ENCODE measurements at regions not wholly inside any gene's neighbourhood (a gene's known extent, or its start where the extent isn't known, plus 50 kb on each side); places are given as distances from the start of the nearest gene placed in this dataset.

DNA sequence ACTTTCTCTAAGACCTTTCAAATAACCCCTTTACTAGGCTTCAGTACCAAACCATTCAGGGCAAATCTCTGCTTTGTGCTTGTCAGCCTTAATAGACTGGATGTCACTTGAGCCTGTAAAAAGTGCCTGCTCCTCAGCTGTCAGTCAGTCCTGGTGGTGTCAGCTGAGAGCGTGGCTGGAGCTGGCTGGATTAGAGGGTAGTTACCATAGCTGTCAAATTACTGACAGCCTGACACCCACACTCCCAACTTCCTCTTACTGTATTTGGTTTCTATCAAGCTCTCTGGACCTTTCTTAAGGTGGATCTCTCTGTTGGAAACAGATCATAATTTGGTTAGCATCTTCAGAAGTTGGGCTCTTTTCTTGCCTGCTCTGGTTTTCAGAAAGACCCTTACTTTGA lies 371.4 kb upstream of the ATP5MC3 start:
- no peak for DNase-seq

DNA sequence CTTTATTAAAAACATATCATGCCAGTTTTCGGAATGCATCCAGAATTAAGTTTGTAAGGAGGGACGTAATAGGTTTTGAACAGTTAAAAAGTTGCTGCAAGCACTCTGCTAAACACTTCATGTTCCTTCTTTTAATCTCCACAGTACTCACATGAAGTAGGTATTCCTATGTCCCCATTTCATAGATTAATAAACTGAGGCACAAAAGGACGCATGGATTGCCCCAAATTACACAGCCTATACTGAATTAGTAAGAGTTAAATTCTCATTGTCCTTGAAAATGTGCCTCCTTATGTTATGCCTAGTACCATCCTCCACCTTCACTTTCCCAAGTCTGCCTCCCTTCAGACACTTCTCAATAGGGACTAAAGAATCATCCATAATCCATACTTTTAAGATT lies 358.9 kb upstream of the ATP5MC3 start:
- no peak for DNase-seq

DNA sequence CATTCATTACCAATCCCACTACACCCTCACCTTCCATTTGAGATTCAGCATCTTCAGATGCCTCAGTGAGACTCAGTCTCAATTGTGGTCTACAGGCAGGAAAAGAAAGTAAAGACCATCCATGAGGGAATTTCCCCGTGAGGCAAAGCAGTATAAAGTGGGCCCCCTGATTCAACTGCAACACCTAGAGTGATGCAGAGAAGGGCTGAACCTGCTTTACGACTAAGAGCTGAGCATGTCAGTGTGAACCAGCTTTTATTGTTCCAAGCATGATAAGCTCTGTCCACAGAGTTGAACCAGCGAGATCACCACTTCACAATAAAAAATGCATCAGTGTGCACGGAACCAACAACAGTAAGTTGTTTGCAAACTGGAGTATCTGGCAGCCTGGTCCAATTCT lies 357.6 kb upstream of the ATP5MC3 start:
- DNase-seq = no peak

DNA sequence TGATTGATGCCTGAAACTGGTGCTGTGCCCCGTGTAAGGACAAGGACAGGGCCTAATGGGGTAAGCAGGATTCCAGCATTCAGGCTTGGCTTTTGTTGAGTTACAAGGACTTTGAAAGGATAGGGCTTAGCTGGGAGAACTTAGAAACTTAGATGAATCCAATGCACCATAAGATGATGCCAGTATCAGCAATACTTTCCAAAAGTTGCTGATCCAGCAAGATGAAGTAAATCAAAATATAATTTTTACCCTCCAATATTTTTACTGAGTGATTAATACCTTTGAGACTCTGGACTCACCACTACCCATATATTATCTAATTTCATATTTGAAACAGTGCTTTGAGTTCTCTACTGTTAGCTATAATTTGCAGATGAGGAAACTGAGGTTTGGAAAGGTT lies 354.5 kb upstream of the ATP5MC3 start:
- DNase-seq = no peak

DNA sequence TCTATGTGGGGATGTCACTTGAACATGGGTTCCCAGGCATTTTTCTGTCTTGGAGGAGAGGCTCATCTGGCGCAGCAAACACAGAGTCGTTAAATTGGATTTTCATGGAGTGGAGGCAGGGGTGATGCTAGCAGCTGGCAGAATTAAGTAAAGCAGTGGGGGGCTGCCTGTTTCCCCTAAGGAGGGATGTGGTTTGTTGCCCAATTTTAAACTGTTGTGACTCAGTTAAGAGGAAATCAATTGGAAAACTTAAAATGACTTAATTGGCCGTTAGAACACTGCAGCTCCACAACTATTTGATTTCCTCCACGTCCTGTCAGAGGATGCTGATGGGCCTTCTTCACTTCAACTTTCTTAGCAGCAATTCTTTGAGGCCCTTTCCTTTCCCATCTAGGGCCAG lies 354.1 kb upstream of the ATP5MC3 start:
- DNase-seq = no peak

DNA sequence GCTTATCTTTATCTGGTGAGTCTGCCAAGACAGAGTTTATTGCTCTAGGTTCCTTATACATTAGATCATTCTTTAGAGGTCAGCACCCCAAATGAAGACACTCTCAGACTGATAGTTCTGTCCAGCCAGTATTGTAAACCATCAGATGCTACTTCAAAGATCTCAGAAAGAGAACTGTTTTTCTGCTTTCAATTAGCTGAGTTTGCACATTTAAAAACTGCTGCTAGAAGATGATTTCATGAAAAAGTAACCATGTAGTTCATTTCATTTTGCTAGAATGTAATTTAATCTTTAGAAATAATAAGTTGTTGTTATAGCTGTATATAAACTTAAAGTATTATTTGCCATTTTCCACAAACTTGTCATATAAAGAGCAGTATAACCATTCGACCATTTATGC lies 344.5 kb upstream of the ATP5MC3 start:
- DNase-seq = no peak

DNA sequence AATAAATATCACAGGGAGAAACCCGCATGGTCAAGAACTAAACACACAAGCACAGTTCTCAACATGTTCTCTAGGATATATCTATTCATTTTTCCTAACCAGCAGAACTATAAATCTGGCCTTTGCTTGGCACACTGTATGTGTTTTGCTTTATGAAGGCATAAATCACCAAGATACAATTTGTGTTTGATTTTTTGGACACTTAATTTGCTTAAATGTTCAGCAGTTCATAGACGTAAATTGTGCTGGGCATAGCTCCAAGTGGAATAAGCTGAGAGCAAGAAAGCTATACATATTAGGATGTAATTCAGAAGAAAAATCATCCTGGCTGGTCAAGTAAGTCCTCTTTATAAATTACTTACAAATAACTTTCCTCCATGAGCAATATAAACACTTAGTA lies 341.5 kb upstream of the ATP5MC3 start:
- no peak for DNase-seq

DNA sequence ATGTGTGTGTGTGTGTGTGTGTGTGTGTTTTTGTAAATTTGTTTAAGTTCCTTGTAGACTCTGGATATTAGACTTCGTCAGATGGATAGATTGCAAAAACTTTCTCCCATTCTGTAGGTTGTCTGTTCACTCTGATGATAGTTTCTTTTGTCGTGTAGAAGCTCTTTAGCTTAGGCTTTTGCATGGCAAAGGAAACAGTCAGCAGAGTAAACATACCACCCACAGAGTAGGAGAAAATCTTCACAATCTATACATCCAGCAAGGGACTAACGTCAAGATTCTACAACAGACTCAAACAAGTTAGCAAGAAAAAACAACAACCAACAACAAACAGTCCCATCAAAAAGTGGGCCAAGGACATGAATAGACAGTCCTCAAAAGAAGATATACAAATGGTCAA lies 336.7 kb upstream of the ATP5MC3 start:
- no peak for DNase-seq

DNA sequence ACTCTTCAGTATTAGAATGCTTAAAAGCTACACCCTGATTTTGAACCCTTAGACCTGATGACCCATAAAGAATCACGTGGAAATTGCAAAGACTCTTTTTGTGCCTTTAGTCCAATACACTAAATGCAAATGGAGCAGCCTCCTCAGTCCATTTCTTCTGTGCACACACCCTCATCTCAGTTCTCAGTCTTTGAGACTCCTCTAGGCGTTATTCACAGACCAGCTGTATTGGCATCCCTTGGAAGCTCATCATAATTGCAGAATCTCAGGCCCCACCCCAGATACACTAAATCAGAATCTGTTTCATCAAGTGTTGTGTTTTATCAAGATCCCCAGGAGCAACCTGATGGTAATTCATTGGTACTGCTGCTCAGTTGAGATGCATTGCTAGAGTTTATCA lies 335.0 kb upstream of the ATP5MC3 start:
- DNase-seq = no peak

DNA sequence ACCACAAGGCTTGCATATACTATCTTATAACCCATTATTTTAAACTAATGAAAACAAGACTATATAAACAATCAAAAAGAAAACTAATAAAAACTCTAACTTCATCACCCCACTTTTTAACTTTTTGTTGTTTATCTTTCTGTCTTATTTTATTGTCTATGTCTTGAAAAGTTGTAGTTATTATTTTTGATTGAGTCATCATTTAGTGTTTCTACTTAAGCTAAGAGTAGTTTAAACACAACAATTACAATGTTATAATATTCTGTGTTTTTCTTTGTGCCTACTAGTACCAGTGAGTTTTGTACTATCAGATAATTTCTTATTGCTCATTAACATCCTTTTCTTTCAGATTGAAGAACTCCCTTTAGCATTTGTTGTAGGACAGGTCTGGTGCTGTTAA lies 318.7 kb upstream of the ATP5MC3 start:
- no peak for DNase-seq

DNA sequence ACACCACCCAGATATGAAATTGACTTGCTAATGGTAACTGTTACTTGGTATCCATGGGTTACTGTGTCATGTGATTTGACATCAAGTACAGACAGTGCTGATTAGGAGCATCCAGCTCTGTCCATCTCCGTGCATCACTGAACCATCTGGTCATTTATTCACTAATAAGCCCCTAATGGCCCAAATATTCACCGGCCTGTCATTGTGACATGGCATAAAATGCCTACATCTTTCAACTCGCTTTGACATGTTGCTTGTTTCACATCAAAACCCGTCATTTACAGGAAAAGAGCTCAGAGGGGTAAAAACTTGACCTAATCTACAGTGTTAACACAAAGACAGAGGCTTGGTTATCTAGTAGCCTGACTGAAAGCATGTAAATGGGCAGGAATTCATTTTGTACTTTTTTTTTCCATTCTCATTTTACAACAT lies 308.9 kb upstream of the ATP5MC3 start:
- DNase-seq = no peak

DNA sequence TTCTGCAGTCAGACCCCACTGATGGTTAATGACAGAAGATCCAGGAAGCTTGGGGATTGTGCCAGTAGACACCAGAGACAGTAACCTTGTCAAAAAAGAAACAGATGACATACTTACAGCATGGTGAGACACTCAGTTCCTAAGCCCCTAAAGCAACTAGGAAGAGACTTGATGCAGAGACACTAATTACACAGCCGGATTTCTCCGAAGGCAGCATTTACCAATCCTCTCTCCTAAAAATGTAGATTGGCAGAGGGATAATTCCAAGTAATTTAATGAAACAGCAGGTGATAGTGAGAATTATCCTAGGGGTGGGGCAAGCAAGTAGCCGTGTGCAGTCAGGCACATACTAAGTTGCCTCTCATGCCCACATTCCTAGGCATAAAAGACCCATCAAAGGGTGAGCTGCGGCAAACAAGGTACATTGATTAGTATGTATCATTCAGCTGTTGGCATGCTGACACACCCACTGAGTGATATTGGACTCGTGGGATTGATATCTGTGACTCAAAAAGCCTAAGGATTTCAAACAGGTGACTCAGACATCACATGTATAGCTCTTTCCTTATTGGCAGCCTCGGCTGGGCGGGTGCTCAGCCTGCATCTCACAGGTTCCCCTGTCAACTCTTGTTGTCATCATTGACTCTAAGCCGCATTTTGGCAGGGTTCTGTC lies 296.7 kb upstream of the ATP5MC3 start:
- DNase-seq = no peak

DNA sequence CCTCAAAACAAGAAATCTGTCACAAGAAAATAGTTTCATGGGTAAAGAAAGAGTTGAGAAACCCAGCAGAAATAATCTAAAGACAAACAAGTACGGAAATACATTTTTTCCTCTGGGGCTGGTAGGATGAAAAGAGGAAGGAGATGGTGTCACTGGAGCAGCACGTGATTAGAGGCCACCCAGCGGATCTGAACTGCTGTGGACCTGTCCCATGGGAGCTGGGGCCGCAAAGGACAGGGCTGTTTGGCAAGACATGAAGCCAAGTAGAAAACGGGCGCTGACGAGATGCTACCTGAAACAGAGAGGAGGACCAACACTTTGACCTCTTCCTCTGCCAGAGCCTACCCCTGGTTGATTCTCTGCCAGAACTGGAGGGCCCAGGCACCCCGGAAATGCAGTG lies 295.4 kb upstream of the ATP5MC3 start:
- DNase-seq = no peak

DNA sequence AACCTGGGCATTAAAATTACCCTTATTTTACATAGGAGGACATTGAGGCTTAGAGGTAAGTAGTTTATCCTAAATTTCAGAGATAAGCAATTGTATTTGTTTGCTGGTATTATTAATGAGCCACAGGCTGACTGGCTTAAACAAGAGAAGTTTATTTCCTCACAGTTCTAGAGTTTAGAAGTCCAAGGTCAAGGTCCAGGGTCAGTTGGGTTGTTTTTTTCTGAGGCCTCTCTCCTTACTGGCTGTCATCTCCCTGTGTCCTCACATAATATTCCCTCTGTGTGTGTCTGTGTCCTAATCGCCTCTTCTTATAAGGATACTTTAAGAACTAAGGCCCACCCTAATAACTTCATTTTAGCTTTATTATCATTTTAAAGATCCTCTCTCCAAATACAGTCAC lies 294.9 kb upstream of the ATP5MC3 start:
- no peak for DNase-seq

DNA sequence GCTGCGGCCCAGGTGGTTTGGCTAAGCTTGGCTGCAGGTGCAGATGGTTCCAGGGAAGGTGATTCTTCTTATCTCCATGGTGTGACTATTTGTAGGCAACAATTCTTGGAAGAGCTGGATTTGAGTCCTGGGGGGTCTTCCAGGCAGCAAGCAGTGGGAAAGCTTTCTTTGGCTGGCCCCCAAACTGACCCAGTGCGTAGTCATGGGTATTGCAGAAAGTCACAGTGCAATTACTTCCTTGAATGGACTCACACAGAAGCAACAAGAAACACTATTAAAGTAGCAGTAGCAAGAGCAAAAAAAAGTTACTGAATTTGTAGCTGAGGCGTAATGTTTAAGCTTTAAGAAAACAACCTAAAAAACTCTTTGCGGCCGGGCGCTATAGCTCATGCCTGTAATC lies 293.6 kb upstream of the ATP5MC3 start:
- no peak for DNase-seq

DNA sequence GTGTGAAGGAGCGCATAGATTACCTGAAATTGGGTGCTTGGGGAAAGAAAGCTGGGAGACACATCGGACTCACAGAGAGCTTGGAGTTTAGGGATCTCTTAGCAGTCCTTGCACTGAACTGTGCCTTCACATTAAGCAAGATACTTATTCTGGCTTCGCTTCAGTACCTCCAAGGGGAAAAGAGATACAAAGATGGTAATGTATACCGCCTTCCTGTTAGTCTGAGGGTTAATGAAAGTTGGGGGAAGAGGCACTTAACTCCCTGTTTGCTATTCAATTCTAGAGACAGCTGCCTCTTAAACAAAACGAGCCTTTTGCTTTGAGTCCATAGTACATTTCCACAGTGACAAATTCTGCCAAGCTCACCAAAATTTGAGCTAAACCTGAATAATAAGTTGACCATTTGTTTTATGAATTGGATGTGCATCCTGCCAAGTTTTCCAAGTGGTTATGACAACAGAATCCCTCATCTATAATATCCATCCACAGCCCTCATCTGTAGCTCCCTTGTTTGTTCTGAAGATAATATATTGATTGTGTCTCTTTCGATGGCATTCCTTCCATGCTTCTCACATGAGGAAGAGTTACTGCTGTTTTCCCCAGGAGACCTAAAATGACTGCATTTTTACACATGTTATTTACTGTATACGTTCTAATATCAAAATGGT lies 287.1 kb upstream of the ATP5MC3 start:
- DNase-seq = peak; percentile 19

DNA sequence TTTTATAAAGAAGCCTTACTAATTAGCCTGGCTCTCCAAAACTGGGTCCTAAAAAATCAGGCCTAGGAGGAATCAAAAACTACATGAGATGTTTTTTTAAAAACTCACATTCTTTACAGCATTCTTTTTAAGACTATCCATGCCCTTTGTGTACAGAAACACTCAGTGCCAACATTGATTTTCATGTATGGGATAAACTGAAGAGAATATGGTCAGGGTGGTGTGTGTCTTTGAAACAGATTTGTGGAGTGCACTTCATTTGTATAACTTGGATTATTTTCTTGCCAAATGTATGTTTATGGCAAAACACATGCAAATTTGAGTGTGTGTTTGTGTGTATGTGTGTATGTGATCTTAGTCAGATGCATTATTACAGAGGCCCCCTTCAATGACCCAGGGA lies 283.6 kb upstream of the ATP5MC3 start:
- no peak for DNase-seq

DNA sequence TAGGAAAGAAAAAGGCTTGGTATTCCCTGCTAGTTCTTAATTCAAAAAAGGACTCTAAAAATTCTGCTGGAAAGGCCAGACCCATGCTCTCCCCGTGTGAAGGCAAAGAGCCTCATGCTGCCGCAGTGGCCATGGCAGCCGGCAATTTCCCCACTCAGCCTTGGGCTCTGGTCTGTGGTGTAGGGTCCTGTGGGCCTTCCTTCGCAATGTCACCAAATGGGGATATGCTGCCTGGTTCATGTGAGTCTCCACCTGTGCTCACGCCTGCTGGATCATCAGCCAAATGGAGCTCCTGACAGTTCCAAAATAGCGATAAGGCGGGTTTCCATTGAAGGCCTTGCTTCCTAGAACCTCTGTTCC lies 282.8 kb upstream of the ATP5MC3 start:
- no peak for DNase-seq

DNA sequence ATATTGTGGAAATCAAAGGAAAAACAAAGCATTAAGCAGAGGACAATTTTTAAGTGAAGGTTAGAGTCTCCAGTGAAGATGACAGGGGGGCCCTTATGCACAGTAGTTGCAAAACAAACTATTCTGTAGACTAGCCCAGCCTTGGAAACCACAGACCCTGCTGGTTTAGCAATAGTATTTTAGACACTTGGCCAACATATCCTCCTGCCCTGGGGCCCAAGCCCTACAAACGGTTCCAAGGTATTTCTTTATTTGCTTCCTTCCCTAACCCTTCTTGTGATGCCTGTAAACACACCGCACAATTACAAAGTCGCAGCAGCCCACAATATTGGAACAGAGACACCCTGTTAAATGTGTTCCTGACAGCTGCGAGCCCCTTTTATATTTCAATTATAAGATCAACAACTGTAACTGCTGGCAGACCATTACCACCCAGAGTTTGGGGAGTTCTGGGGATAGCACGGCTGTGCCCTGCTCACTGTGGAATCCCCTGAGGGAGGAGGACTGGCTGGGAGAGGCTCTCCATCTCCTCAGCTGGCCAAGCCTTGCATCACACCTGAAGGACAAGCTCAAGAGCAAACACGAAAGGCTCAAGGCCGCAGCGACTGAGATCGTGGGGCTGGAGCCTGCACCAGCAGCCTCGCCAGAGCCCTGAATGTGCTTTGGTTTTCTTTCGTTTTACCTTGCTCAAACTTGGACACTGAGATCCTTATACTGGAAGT lies 282.2 kb upstream of the ATP5MC3 start:
- DNase-seq = no peak

DNA sequence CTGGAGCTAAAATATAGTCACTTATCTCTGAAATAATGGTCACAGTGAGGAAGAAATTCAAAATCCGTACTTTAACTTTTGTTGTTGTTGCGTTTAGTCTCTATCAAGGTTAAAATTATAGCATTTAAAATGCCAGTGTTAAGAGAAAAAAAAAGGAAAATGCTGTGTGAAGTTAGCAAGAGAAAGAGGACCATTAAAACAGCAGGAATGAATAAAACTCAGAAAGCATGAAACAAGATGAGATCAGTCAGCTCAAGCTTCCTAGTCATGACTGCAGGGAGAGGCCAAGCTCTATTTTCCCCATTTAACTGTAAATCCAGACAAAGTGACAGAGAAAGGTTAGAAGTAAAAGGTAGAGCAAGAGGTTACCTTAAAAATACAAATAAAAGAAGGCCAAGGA lies 281.7 kb upstream of the ATP5MC3 start:
- no peak for DNase-seq

DNA sequence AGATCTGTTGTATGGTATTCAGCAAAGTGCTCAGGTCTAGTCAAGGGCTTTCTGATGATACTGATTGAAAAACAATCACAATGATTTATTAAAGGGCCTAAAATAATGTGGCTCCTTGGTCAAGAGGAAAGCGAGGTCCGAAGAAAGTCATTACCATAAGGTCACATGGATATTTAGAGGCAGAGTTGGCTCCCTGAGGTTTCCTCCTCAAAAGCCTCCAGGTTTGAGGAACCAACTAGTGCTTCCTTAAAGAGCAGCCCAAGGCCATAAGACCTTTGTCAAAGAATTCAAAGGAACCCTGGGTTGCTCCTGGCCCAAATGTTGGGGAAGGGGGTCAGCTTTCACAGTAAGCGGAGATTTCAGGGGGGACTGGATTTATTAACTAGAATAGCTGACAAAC lies 280.7 kb upstream of the ATP5MC3 start:
- DNase-seq = no peak

DNA sequence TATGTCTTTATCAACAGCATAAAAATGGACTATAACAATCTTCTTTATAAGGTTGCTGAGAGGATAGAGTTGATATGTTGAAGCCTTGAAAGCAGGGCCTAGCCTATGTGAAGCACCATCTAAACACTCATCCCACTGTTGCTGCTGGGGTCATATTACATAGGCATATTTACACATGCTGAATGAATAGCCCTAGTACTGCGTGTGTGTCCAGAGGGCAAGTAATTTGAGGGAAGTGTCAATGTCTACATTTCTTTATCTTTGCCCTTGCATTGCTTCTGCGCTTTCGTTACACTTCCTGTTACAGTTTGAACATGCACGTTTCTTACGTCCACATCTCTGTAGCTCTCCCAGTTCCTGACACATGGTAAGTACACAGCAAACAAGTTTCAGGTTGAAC lies 280.3 kb upstream of the ATP5MC3 start:
- DNase-seq = peak; percentile 45

DNA sequence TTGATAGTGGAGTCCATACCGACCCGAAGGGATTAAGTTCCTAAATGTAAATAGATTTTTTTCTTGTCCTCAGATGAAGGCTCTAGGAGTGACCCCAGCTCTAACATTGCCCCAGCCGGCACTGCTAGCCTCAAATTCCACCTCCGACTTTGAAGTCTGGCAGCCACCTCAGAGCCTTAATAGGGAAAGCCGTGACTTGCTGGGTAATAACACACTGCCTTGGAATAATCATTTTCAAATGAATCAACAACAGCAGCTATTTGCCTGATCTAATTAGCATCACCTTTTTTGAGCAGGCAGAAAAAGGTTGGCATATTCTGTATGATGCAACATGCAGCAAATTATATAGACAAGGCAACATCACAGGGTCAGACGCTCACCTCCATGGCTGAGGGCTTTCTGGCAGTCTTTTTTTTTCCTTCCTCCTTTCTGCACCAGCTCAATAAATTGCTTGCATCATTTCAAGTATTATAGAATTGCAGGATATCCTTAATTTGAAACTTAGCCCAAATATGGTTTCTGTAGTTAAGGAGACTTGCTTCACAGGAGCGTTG lies 276.5 kb upstream of the ATP5MC3 start:
- DNase-seq = no peak

DNA sequence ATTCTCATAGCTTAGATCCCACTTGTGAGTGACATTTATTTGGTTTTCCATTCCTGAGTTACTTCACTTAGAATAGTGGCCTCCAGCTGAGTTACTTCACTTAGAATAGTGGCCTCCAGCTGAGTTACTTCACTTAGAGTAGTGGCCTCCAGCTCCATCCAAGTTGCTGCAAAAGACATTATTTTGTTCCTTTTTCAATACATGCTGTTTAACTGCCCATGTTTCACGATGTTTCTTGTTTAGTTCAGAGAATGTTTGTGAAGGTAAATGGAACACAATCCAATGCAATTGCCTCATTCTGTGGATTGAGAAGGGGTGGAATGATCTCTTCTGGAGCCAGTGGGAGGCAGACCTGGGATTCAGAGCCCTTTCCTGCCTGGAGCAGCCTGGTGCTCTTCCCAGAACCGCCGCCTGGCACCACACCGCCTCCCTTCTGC lies 273.5 kb upstream of the ATP5MC3 start:
- DNase-seq = no peak

All from NCI-H1092 (cell line).